ENCODE measurements at regions not wholly inside any gene's neighbourhood (a gene's known extent, or its start where the extent isn't known, plus 50 kb on each side); places are given as distances from the start of the nearest gene placed in this dataset.
"Not testable (repeated sequence)": the region's sequence is repeated elsewhere in the genome, so short reads cannot be mapped to it uniquely, and the experiment has no call there.

- no peak for DNase-seq
These were observed 162.6 kb downstream of the PRKX start for GRCh38 chrX:3550871-3551270.

- DNase-seq, result no peak
These were observed 163.2 kb downstream of the PRKX start for GRCh38 chrX:3550160-3550751.

- DNase-seq, result peak; percentile 3
These were observed 164.0 kb downstream of the PRKX start for GRCh38 chrX:3549411-3549911.

- DNase-seq, result peak; percentile 3
These were observed 164.6 kb downstream of the PRKX start for GRCh38 chrX:3548765-3549391.

GRCh38 chrX:3545901-3546300 lies 167.5 kb downstream of the PRKX start:
- no peak for DNase-seq

GRCh38 chrX:3541336-3541735 lies 172.1 kb downstream of the PRKX start:
- no peak for DNase-seq

GRCh38 chrX:3540105-3540504 lies 173.3 kb downstream of the PRKX start:
- DNase-seq, result no peak

GRCh38 chrX:3532581-3533085 lies 180.8 kb downstream of the PRKX start:
- no peak for DNase-seq

GRCh38 chrX:3531435-3531834 lies 182.0 kb downstream of the PRKX start:
- not testable (repeated sequence) for DNase-seq

- no peak for DNase-seq
These were observed 183.1 kb upstream of the MXRA5 start for GRCh38 chrX:3529466-3530010.

- DNase-seq, result no peak
These were observed 181.4 kb upstream of the MXRA5 start for GRCh38 chrX:3527811-3528210.

GRCh38 chrX:3527166-3527565 lies 180.7 kb upstream of the MXRA5 start:
- DNase-seq, result no peak

- DNase-seq, result no peak
These were observed 180.3 kb upstream of the MXRA5 start for GRCh38 chrX:3526731-3527130.

- no peak for DNase-seq
These were observed 179.6 kb upstream of the MXRA5 start for GRCh38 chrX:3526071-3526470.

- DNase-seq, result no peak
These were observed 175.7 kb upstream of the MXRA5 start for GRCh38 chrX:3522101-3522650.

- DNase-seq, result no peak
These were observed 174.9 kb upstream of the MXRA5 start for GRCh38 chrX:3521396-3521795.

- no peak for DNase-seq
These were observed 174.5 kb upstream of the MXRA5 start for GRCh38 chrX:3520982-3521381.

- no peak for DNase-seq
These were observed 174.0 kb upstream of the MXRA5 start for GRCh38 chrX:3520458-3520857.

GRCh38 chrX:3519384-3519783 lies 172.9 kb upstream of the MXRA5 start:
- not testable (repeated sequence) for DNase-seq

- no peak for DNase-seq
These were observed 172.4 kb upstream of the MXRA5 start for GRCh38 chrX:3518870-3519269.

- no peak for DNase-seq
These were observed 169.6 kb upstream of the MXRA5 start for GRCh38 chrX:3516051-3516541.

- DNase-seq, result no peak
These were observed 168.5 kb upstream of the MXRA5 start for GRCh38 chrX:3514996-3515395.

- not testable (repeated sequence) for DNase-seq
These were observed 165.7 kb upstream of the MXRA5 start for GRCh38 chrX:3512150-3512549.

GRCh38 chrX:3509934-3510333 lies 163.5 kb upstream of the MXRA5 start:
- DNase-seq, result no peak

All from DMS79 treated with DMSO at 0.1 percent for 48 hours (cell line).